GM19240 (cell line): ENCODE measurements at regions not wholly inside any gene's neighbourhood (a gene's known extent, or its start where the extent isn't known, plus 50 kb on each side); places are given as distances from the start of the nearest gene placed in this dataset.

Source experiments
- DNase-seq: peaks from one replicate; pipeline ENCODE4 v3.0.0; 2011; ENCODE audit warnings: low spot score; ENCODE audit not compliant: insufficient read length

GRCh38 chr2:9137379-9138150, 69.0 kb upstream of the ASAP2 start:
- no peak for DNase-seq

DNA sequence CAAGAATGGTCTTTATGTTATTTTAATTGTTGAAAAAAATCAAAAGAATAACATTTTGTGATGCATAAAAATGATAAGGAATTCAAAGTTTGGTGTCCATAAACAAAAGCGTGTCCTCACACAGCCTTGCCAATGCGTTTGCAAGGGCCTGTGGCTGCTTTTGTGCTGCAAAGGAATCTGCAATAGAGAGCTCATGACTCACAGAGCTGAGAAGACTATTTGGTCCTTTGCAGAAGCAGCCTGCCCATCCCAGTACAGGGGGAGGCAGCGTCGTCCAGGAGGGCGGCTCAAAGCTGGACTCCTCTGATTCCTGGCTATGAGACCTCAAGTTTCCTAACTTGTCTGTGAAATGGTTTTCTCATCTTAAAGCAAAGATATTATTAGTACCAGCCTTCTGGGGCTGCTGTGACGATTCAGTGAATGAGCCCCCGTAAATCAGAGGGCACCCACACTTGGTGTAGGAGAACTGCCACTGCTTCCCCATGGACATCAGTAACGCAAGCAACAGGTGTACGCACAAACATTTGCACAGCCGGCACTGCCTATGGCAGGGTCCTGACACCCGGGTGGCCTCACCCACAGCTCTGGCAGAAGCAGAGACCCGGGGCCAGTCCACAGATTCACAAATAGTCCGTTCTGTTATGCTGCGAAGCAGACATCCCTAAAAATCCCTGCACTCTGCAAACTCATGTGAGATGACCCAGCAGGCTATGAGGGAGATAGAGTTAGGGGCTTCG, 70.6 kb upstream of the ASAP2 start:
- no peak for DNase-seq

- no peak for DNase-seq
Observed at GRCh38 chr2:9127316-9127715, 79.3 kb upstream of the ASAP2 start.

- DNase-seq, result no peak
Observed at GRCh38 chr2:9126540-9126939, 80.1 kb upstream of the ASAP2 start.

GRCh38 chr2:9124231-9124741, 82.3 kb upstream of the ASAP2 start:
- no peak for DNase-seq

DNA sequence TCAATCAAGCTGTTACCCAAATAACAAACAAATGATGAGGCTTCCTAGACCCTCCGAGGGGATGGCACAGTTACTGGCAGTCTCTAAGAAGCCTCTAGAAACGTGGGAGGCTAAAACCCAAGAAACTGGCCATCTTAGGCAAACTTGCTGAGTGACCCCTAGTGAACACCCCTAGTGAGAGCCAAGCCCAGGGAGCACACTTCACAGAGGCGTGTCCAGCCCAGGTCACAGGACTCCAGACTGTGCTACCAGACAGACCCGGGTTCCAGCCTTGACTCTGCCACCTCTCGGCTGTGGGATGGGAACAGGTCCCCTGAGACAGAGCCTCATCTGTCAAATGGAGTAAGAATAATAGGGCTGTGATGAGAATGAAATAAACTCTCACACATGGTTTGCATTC, 83.5 kb upstream of the ASAP2 start:
- DNase-seq, result no peak

DNA sequence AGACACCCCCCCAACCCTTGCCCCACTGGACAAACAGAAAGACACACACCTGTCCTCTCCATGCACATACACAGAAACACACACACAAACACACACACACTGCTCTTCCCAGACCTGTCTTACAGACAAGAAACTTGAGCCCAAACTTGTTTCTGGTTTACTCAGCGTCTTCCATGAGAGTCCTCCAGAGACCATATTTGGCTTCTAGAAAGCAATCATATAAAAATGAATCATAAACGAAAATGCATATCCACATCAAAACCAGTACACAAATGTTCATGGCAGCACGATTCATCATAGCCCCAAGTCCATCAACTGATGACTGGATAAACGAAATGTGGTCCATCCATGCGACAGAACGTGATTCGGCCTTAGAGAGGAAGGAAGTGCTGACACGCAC, 84.2 kb upstream of the ASAP2 start:
- DNase-seq, result no peak

DNA sequence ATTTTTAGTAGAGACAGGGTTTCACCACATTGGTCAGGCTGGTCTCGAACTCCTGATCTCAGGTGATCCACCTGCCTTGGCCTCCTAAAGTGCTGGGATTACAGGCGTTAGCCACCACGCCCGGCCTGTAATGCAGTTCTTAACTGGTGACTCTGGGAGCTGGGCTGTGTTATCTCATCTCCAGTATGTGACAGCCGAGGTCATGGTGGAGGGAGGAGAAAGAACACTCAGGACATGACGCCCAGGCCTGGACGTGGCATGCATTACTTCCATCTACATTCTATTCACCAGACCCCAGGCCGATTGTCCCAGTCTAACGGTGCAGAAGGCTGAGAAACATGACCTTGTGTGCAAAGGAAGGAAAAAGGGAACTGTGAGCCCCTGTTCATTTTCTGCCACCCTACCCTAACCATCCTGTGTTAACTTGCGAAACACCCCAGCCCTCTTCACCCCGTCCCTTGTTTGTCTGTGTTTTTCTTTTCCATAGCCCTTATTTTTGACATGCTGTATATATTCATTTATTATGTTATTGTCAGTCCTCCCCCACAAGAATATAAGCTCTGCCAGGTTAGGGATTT, 88.1 kb upstream of the ASAP2 start:
- DNase-seq, result no peak

GRCh38 chr2:9115229-9115628, 91.4 kb upstream of the ASAP2 start:
- DNase-seq, result no peak

GRCh38 chr2:9114458-9114857, 92.2 kb upstream of the ASAP2 start:
- no peak for DNase-seq

- no peak for DNase-seq
Observed at GRCh38 chr2:9113916-9114315, 92.7 kb upstream of the ASAP2 start.

DNA sequence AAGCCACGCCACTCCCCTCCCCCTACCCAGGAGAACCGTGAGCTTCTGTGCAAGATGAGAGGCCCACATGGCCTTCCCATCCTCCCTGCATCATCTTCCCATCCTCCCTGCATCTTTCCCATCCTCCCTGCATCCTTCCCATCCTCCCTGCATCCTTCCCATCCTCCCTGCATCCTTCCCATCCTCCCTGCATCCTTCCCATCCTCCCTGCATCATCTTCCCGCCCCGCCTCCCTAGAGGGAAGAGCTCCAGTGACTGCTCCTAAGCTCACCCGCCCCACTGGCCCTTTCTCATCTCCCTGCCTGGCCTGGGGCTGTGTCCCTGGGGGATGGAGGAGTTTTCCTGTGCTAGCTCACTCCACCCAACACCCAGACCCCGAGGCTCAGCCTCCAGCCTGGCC, 93.3 kb upstream of the ASAP2 start:
- no peak for DNase-seq

DNA sequence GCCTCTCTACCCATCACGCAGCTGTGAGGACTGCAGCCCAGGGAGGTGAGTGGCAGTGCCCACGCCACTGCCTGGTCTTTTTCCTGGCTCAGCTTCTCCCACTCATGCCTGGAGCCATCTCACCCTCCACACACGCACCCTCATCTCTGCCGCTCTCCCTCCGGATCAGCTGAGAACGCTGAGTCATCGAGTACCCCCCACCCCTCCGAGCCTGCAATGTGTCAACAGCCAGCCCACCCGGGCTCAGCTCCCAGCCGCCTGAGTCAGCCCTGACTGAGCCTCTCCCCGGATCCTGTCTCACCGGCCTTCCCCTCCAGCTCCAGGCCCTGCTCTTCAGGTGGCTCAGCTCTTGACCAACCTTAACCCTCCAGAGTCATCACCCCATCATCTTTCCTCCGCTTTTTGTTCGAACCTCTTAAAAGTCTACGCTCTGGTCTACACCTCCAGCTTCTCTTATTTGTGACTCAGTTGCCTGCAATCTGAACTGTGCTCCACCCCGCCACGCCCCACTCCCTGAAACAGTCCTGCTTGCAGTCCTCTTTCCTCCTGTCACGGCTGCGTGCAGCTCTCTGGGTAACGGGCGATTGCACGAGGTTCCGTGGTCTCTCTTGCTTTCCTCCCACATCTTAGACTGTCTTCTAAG, 94.4 kb upstream of the ASAP2 start:
- no peak for DNase-seq

DNA sequence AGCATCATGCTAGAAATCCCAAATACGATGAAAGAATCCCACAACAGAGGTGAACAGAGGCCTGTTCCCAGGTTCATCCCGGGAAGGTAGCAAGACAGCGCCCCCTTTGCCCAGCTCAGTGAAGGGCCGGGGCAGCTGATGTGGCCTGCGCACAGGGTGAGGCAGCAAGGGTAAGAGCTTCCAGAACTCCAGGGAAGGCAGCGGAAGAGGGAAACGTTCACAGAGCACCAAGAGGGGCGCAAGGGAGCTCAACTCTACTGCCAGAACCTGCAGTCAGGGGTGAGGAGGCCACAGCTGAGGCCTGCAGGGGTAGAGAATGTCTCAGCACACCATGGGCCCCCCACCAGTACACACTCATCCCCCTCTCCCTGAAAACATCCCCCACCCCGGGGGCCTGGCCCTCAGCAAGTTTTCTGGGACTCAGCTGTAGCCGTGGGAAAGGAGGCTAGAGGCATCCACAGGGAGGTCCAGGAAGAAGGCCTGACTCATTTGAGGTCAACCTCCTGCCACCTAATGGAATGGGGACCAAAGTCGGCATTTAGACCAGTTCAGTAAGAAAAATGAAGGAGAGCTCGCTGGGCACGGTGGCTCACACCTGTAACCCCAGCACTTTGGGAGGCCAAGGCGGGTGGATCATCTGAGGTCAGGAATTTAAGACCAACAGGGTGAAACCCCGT, 95.6 kb upstream of the ASAP2 start:
- DNase-seq, result no peak

DNA sequence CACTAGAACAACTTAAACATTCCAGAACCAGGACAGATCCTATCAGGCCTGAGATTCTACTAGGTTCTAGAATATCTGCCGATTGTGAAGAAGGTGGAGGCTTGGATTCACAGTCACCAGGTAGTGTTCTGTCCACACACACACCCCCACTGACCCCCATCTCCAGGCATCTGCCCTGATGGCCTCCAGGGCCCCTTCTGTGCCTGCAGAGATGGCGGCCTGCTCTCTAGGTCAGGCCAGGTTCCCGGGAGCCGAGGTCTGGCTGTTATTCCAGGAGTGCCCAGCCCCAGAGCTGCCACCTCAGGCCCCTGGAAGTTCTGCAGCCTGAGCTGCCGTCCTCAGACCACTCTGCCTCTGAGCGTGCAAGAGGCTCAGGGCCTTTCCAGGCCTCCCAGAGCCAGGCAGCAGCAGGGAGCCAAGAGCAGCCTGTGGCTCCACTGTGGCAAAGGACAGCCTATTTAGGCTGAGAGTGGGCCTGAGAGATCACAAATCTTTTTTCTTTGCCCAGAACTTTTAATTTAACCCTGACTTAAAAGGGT, 96.2 kb upstream of the ASAP2 start:
- no peak for DNase-seq

- DNase-seq, result no peak
Observed at GRCh38 chr2:9109871-9110270, 96.7 kb upstream of the ASAP2 start.

DNA sequence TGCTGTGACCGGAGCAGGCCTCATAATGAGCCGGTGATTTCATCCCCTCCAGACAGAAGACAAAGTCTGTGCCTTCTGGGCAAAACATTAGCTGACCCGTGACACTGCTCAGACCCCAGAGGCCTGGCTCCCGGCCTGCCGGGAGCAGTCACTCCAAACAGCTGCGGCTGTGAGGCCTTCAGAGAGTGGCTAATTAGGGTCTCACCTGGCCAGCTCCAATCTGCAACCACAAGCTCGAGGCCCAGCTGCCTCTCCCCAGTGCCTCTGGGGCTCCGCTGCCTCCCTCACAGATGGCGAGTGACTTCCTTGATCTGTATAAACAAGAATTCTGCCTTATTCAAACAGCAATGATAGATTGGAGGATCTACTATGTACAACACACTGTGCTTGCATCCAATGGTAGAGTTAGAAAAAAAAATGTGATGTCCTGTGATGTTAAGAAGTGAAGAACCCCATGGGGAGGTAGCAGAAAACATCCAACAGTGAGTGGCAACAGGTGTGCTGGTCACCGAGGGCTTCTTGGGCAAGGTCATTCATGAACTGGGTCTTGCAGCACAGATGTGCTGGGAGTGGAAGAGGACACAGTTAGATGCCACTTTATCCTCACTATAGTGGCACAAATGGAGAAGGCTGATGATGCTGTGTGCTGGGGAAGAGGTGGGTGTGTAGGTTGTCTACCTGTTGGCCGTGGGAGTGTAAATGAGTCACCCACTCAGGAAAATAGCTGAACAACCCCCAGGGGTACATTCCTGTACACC, 98.2 kb upstream of the ASAP2 start:
- DNase-seq, result no peak

GRCh38 chr2:9107168-9108025, 99.2 kb upstream of the ASAP2 start:
- no peak for DNase-seq
